H9 (cell line): ENCODE measurements at regions not wholly inside any gene's neighbourhood (a gene's known extent, or its start where the extent isn't known, plus 50 kb on each side); places are given as distances from the start of the nearest gene placed in this dataset.

Experiments used
- DNase-seq: peaks from one replicate; pipeline ENCODE4 v3.0.0-alpha.2; 2017
- H2AFZ ChIP-seq: one replicate; pipeline ENCODE4 v1.6.1; 2013; ENCODE audit warnings: mild to moderate bottlenecking, low read length, control low read depth, moderate library complexity
- H2AK5ac ChIP-seq: 2 replicates; pipeline ENCODE4 v1.6.1; 2013; ENCODE audit warnings: low read length, control low read depth, mixed read lengths; ENCODE audit not compliant: insufficient read length
- H2BK120ac ChIP-seq: one replicate; pipeline ENCODE4 v1.6.1; 2013; ENCODE audit warnings: low read depth, mild to moderate bottlenecking, low read length, control low read depth, inconsistent platforms; ENCODE audit not compliant: poor library complexity, severe bottlenecking
- H2BK12ac ChIP-seq: 2 replicates; pipeline ENCODE4 v1.6.1; 2013; ENCODE audit warnings: low read length, control low read depth, mixed read lengths, low read depth; ENCODE audit not compliant: insufficient read length
- H2BK15ac ChIP-seq: 2 replicates; pipeline ENCODE4 v1.6.1; 2013; ENCODE audit warnings: low read depth, low read length, control low read depth
- H2BK20ac ChIP-seq: one replicate; pipeline ENCODE4 v1.6.1; 2013; ENCODE audit warnings: low read depth, mild to moderate bottlenecking, low read length, control low read depth, inconsistent platforms; ENCODE audit not compliant: poor library complexity, severe bottlenecking
- H2BK5ac ChIP-seq: 2 replicates; pipeline ENCODE4 v1.6.1; 2013; ENCODE audit warnings: low read length, control low read depth, mixed read lengths; ENCODE audit not compliant: insufficient read length
- H3K14ac ChIP-seq: 2 replicates; pipeline ENCODE4 v1.6.1; 2013; ENCODE audit warnings: low read length, control low read depth; ENCODE audit not compliant: insufficient read depth
- H3K18ac ChIP-seq: 2 replicates; pipeline ENCODE4 v1.6.1; 2013; ENCODE audit warnings: low read depth, mild to moderate bottlenecking, mixed read lengths, low read length, control low read depth; ENCODE audit not compliant: insufficient read length
- H3K23ac ChIP-seq: 2 replicates; pipeline ENCODE4 v1.6.1; 2013; ENCODE audit warnings: low read length, control low read depth, mixed read lengths, low read depth; ENCODE audit not compliant: insufficient read length
- H3K23me2 ChIP-seq: 2 replicates; pipeline ENCODE4 v1.6.1; 2013; ENCODE audit warnings: low read depth, mild to moderate bottlenecking, mixed read lengths, low read length, control low read depth; ENCODE audit not compliant: insufficient read length, poor library complexity, severe bottlenecking
- H3K27ac ChIP-seq: 2 replicates; pipeline ENCODE4 v1.5.1; 2013; ENCODE audit warnings: low read length, control low read depth, mixed read lengths, low read depth; ENCODE audit not compliant: insufficient read length
- H3K27me3 ChIP-seq: 2 replicates; pipeline ENCODE4 v1.6.1; 2013; ENCODE audit warnings: low read length, control low read depth, inconsistent platforms; ENCODE audit not compliant: insufficient read depth
- H3K4ac ChIP-seq: 2 replicates; pipeline ENCODE4 v1.6.1; 2013; ENCODE audit warnings: low read depth, mild to moderate bottlenecking, control low read depth, inconsistent platforms, low read length, moderate library complexity
- H3K4me1 ChIP-seq: 2 replicates; pipeline ENCODE4 v1.6.1; 2013; ENCODE audit warnings: low read length, control low read depth, inconsistent platforms; ENCODE audit not compliant: insufficient read depth
- H3K4me2 ChIP-seq: 2 replicates; pipeline ENCODE4 v1.6.1; 2013; ENCODE audit warnings: low read length, control low read depth, mixed read lengths; ENCODE audit not compliant: insufficient read length, insufficient read depth
- H3K56ac ChIP-seq: 2 replicates; pipeline ENCODE4 v1.6.1; 2013; ENCODE audit warnings: low read depth, mild to moderate bottlenecking, mixed read lengths, low read length, control low read depth; ENCODE audit not compliant: insufficient read length
- H3K79me1 ChIP-seq: 2 replicates; pipeline ENCODE4 v1.6.1; 2013; ENCODE audit warnings: low read depth, mild to moderate bottlenecking, moderate library complexity, low read length, control low read depth, inconsistent platforms; ENCODE audit not compliant: insufficient read depth, poor library complexity, severe bottlenecking
- H3K79me2 ChIP-seq: 2 replicates; pipeline ENCODE4 v1.6.1; 2013; ENCODE audit warnings: low read length, control low read depth, inconsistent platforms; ENCODE audit not compliant: insufficient read depth
- H3K9ac ChIP-seq: 2 replicates; pipeline ENCODE4 v1.6.1; 2013; ENCODE audit warnings: low read length, control low read depth, mixed read lengths; ENCODE audit not compliant: insufficient read length; ENCODE audit errors: extremely low read depth
- H3K9me3 ChIP-seq: one replicate; pipeline ENCODE4 v1.6.1; 2013; ENCODE audit warnings: low read depth, low read length, inconsistent platforms; ENCODE audit not compliant: control insufficient read depth
- H3T11ph ChIP-seq: one replicate; pipeline ENCODE4 v1.6.1; 2013; ENCODE audit warnings: mild to moderate bottlenecking, low read length, control low read depth, inconsistent platforms
- H4K20me1 ChIP-seq: one replicate; pipeline ENCODE4 v1.6.1; 2013; ENCODE audit not compliant: control insufficient read depth, insufficient read length, insufficient read depth
- H4K5ac ChIP-seq: 2 replicates; pipeline ENCODE4 v1.6.1; 2013; ENCODE audit warnings: low read depth, mild to moderate bottlenecking, mixed read lengths, low read length, control low read depth; ENCODE audit not compliant: insufficient read length
- H4K8ac ChIP-seq: replicated peaks from 2 replicates; pipeline ENCODE4 v1.6.1; 2013; ENCODE audit warnings: low read length, control low read depth, mixed read lengths, low read depth; ENCODE audit not compliant: insufficient read length
- H4K91ac ChIP-seq: 2 replicates; pipeline ENCODE4 v1.6.1; 2013; ENCODE audit warnings: low read depth, mild to moderate bottlenecking, moderate library complexity, mixed read lengths, low read length, control low read depth; ENCODE audit not compliant: insufficient read length
- H3K27ac Mint-ChIP-seq, 3 experiments: 2 replicates in 2 of 3; 3 replicates in 1 of 3; pipeline ENCODE4 v1.8.0; 2020 to 2021; ENCODE audit warnings: mixed read lengths in 3 of 3, mild to moderate bottlenecking in 1 of 3, moderate library complexity in 1 of 3
- H3K27me3 Mint-ChIP-seq: 2 replicates; pipeline ENCODE4 v1.8.0; 2021; ENCODE audit warnings: low read depth, mild to moderate bottlenecking, moderate library complexity, mixed read lengths
- H3K36me3 Mint-ChIP-seq, 3 experiments: 2 replicates in 2 of 3; 3 replicates in 1 of 3; pipeline ENCODE4 v1.8.0; 2020 to 2021; ENCODE audit warnings: low read depth in 3 of 3, mixed read lengths in 3 of 3; ENCODE audit not compliant: insufficient read depth in 1 of 3
- H3K4me1 Mint-ChIP-seq, 2 experiments: 2 replicates each; pipeline ENCODE4 v1.8.0; 2020; ENCODE audit warnings: mixed read lengths in 2 of 2
- H3K4me3 Mint-ChIP-seq, 2 experiments: 2 replicates in 1 of 2; 3 replicates in 1 of 2; pipeline ENCODE4 v1.8.0; 2020 to 2021; ENCODE audit warnings: mild to moderate bottlenecking in 2 of 2, mixed read lengths in 2 of 2, moderate library complexity in 1 of 2
- H3K9me3 Mint-ChIP-seq, 2 experiments: 2 replicates in 1 of 2; 3 replicates in 1 of 2; pipeline ENCODE4 v1.8.0; 2020; ENCODE audit warnings: mild to moderate bottlenecking in 2 of 2, mixed read lengths in 2 of 2, moderate library complexity in 1 of 2
- CTCF ChIP-seq: fragments of 200-600 bp; sonication (generic); conservative IDR thresholded peaks from 3 replicates; pipeline ENCODE4 v1.8.0; 2021; ENCODE audit warnings: antibody characterized with exemption, mild to moderate bottlenecking
- WGBS: extraction: QIAGEN DNeasy Blood & Tissue Kit; methylation state at CpG from one replicate; pipeline ENCODE4 v1.1.7; 2013; ENCODE audit warnings: missing lambda C conversion rate, low lambda C conversion rate, mixed read lengths; ENCODE audit not compliant: insufficient read length; ENCODE audit errors: extremely low coverage; 5-methylcytosine and 5-hydroxymethylcytosine counted together

DNA sequence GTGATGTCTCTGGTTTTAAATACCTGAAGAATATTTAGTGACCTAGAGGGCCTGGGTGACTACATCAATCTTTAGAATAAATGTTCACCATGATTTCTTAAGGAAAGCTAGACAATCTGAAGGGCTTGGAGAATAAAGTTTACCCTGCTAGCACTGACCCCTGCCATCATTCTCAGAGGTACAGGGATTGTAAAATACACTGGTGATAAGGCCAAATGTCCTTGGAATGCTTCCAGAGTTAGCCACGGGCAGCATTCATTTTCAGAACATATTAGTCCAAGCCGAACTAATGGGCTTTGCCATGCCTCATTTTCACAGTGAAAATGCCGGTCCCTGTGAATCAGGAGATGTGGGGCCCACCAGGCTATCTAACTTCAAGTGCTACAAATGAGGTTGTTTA is 1381.7 kb upstream of the SEL1L start:
- Mint-ChIP-seq H3K4me1 (peaks cover 0 to 4% of the 10 kb centered on the region in 2 experiments; a peak in 2 of 4 replicates), H3K36me3 (no peaks in the 10 kb centered on the region), H3K4me3 (no peak overlapping the region), H3K9me3 (no peaks in the 10 kb centered on the region), H3K27ac (no peak overlapping the region), H3K27me3 (no peaks in the 10 kb centered on the region; the same call in 1 of the 2 replicates)
- Histone ChIP-seq H4K20me1 (no peaks in the 10 kb centered on the region), H2BK5ac (no peak overlapping the region), H4K5ac (no peak overlapping the region), H3K9ac (no peak overlapping the region), H3K27me3 (no peaks in the 10 kb centered on the region), H3K14ac (no peak overlapping the region), H4K91ac (no peak overlapping the region), H3K27ac (no peak overlapping the region), H3K4me1 (no peaks in the 10 kb centered on the region), H3K23ac (no peak overlapping the region), H4K8ac (no peak overlapping the region), H3K9me3 (no peaks in the 10 kb centered on the region), H2BK15ac (no peak overlapping the region), H2BK12ac (no peak overlapping the region), H3T11ph (no peak overlapping the region), H3K79me2 (no peaks in the 10 kb centered on the region), H2AFZ (no peak overlapping the region), H3K4me2 (no peak overlapping the region), H2BK20ac (no peak overlapping the region), H3K79me1 (no peaks in the 10 kb centered on the region), H3K4ac (no peak overlapping the region), H2AK5ac (no peak overlapping the region), H3K23me2 (no peaks in the 10 kb centered on the region), H3K56ac (no peak overlapping the region), H3K18ac (no peak overlapping the region), H2BK120ac (no peak overlapping the region)
- DNase-seq = no peak
- no CpG with 5 or more reads among the region's 3 CpGs for WGBS
- no peak for TF ChIP-seq CTCF
